DND-41 (cell line): ENCODE measurements at regions not wholly inside any gene's neighbourhood (a gene's known extent, or its start where the extent isn't known, plus 50 kb on each side); places are given as distances from the start of the nearest gene placed in this dataset.

ENCODE experiments used
- ATAC-seq: fragments of 200-7000 bp; cut with Tn5 transposase; 3 replicates; pipeline ENCODE4 v1.9.1; 2021; ENCODE audit warnings: low read depth; ENCODE audit not compliant: insufficient read depth
- DNase-seq: peaks from one replicate; pipeline ENCODE4 v3.0.0-alpha.2; 2020
- H2AFZ ChIP-seq: 2 replicates; pipeline ENCODE4 v1.6.0; 2012; ENCODE audit warnings: low read depth, low read length
- H3K27ac ChIP-seq: 2 replicates; pipeline ENCODE4 v1.5.1; 2012; ENCODE audit warnings: low read length, inconsistent platforms
- H3K27me3 ChIP-seq: fragments of 200-600 bp; sonication (generic); 2 replicates; pipeline ENCODE4 v1.6.0; 2012; ENCODE audit warnings: low read length, mild to moderate bottlenecking, inconsistent platforms; ENCODE audit not compliant: insufficient read depth, poor library complexity
- H3K36me3 ChIP-seq: 2 replicates; pipeline ENCODE4 v1.5.1; 2012; ENCODE audit warnings: low read length, inconsistent platforms; ENCODE audit not compliant: insufficient read depth
- H3K4me1 ChIP-seq: 2 replicates; pipeline ENCODE4 v1.5.1; 2012; ENCODE audit warnings: mild to moderate bottlenecking, low read length; ENCODE audit not compliant: insufficient read depth
- H3K4me2 ChIP-seq: 2 replicates; pipeline ENCODE4 v1.6.0; 2012; ENCODE audit warnings: mild to moderate bottlenecking, moderate library complexity, low read length, inconsistent platforms; ENCODE audit not compliant: insufficient read depth
- H3K4me3 ChIP-seq, 2 experiments: fragments of 200-600 bp in 1 of 2; shearing (Covaris generic) in 1 of 2; 2 replicates each; pipeline ENCODE4 v1.5.1; 2012 to 2016; ENCODE audit warnings: inconsistent platforms in 2 of 2, low read length in 2 of 2, mild to moderate bottlenecking in 2 of 2, low read depth in 1 of 2, moderate library complexity in 1 of 2
- H3K79me2 ChIP-seq: 2 replicates; pipeline ENCODE4 v1.6.0; 2012; ENCODE audit warnings: low read length, inconsistent platforms; ENCODE audit not compliant: insufficient read depth
- H3K9ac ChIP-seq: 2 replicates; pipeline ENCODE4 v1.6.0; 2012; ENCODE audit warnings: low read depth, mild to moderate bottlenecking, inconsistent platforms, low read length, moderate library complexity
- H3K9me3 ChIP-seq: 2 replicates; pipeline ENCODE4 v1.5.1; 2012; ENCODE audit warnings: low read length, moderate library complexity, mild to moderate bottlenecking, inconsistent platforms; ENCODE audit not compliant: insufficient read depth, severe bottlenecking
- H4K20me1 ChIP-seq: 2 replicates; pipeline ENCODE4 v1.6.0; 2012; ENCODE audit warnings: low read length; ENCODE audit not compliant: insufficient read depth
- EZH2 ChIP-seq: IDR thresholded peaks from 3 replicates; pipeline ENCODE4 v1.6.1; 2012; ENCODE audit warnings: borderline replicate concordance, low read depth, mild to moderate bottlenecking, moderate library complexity, low read length, inconsistent platforms; ENCODE audit not compliant: severe bottlenecking
- TF ChIP-seq, protein P1 (sequence below): IDR thresholded peaks from 2 replicates; pipeline ENCODE4 v1.5.1; 2012; ENCODE audit warnings: borderline replicate concordance, low read length, moderate library complexity, mild to moderate bottlenecking; ENCODE audit not compliant: poor library complexity, severe bottlenecking; ENCODE audit errors: extremely low read depth

GRCh38 chr7:91551377-91552175 is 287.3 kb downstream of the FZD1 start:
- no peak for DNase-seq
- Histone ChIP-seq H4K20me1 (no peaks in the 10 kb centered on the region), H3K9ac (no peak overlapping the region), H3K27me3 (peaks cover 1% of the 10 kb centered on the region), H3K4me3 (no peak overlapping the region), H3K4me1 (no peaks in the 10 kb centered on the region), H3K79me2 (no peaks in the 10 kb centered on the region), H3K27ac (no peak overlapping the region), H3K4me2 (no peak overlapping the region), H3K9me3 (no peaks in the 10 kb centered on the region), H3K36me3 (no peaks in the 10 kb centered on the region), H2AFZ (no peak overlapping the region)
- no peak for TF ChIP-seq EZH2
- TF ChIP-seq, protein P1, sequence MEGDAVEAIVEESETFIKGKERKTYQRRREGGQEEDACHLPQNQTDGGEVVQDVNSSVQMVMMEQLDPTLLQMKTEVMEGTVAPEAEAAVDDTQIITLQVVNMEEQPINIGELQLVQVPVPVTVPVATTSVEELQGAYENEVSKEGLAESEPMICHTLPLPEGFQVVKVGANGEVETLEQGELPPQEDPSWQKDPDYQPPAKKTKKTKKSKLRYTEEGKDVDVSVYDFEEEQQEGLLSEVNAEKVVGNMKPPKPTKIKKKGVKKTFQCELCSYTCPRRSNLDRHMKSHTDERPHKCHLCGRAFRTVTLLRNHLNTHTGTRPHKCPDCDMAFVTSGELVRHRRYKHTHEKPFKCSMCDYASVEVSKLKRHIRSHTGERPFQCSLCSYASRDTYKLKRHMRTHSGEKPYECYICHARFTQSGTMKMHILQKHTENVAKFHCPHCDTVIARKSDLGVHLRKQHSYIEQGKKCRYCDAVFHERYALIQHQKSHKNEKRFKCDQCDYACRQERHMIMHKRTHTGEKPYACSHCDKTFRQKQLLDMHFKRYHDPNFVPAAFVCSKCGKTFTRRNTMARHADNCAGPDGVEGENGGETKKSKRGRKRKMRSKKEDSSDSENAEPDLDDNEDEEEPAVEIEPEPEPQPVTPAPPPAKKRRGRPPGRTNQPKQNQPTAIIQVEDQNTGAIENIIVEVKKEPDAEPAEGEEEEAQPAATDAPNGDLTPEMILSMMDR, result no peak
- no peak for ATAC-seq

- Histone ChIP-seq H3K4me2 (no peak overlapping the region), H3K27ac (no peak overlapping the region), H3K4me1 (no peaks in the 10 kb centered on the region), H3K27me3 (no peaks in the 10 kb centered on the region), H3K79me2 (no peaks in the 10 kb centered on the region), H4K20me1 (no peaks in the 10 kb centered on the region), H3K9me3 (no peaks in the 10 kb centered on the region), H3K4me3 (no peak overlapping the region), H2AFZ (no peak overlapping the region), H3K36me3 (no peaks in the 10 kb centered on the region), H3K9ac (no peak overlapping the region)
- DNase-seq (no peak), ATAC-seq (no peak; the same call in 2 of the 3 replicates)
- TF ChIP-seq, protein P1, result no peak
- TF ChIP-seq EZH2, result no peak
These were observed 289.2 kb downstream of the FZD1 start for GRCh38 chr7:91553410-91553895.

- TF ChIP-seq EZH2, result no peak
- TF ChIP-seq, protein P1, result no peak
- Histone ChIP-seq H2AFZ (no peak overlapping the region), H3K4me2 (no peak overlapping the region), H3K4me3 (no peak overlapping the region), H3K27me3 (no peaks in the 10 kb centered on the region), H3K79me2 (no peaks in the 10 kb centered on the region), H3K4me1 (no peaks in the 10 kb centered on the region), H3K9ac (no peak overlapping the region), H3K9me3 (no peaks in the 10 kb centered on the region), H4K20me1 (no peaks in the 10 kb centered on the region), H3K36me3 (no peaks in the 10 kb centered on the region), H3K27ac (no peak overlapping the region)
- ATAC-seq (no peak), DNase-seq (no peak)
These were observed 290.6 kb downstream of the FZD1 start for GRCh38 chr7:91554883-91555282.
